Brain microvascular endothelial cell (primary cell): ENCODE measurements at regions not wholly inside any gene's neighbourhood (a gene's known extent, or its start where the extent isn't known, plus 50 kb on each side); places are given as distances from the start of the nearest gene placed in this dataset.

ENCODE experiments used
- DNase-seq: peaks from one replicate; pipeline ENCODE4 v3.0.0-alpha.2; 2020
- H3K27ac ChIP-seq: fragments of 250-450 bp; sonication (Bioruptor Pico); 2 replicates; pipeline ENCODE4 v1.5.1; 2020; ENCODE audit warnings: mild to moderate bottlenecking, moderate library complexity
- H3K27me3 ChIP-seq: fragments of 250-450 bp; sonication (Bioruptor Pico); replicated peaks from 2 replicates; pipeline ENCODE4 v1.5.1; 2020; ENCODE audit warnings: mild to moderate bottlenecking
- H3K36me3 ChIP-seq: fragments of 250-450 bp; sonication (Bioruptor Pico); replicated peaks from 2 replicates; pipeline ENCODE4 v1.5.1; 2020; ENCODE audit warnings: mild to moderate bottlenecking
- H3K4me3 ChIP-seq: 2 replicates; pipeline ENCODE4 v1.5.1; 2011; ENCODE audit warnings: low read depth, mild to moderate bottlenecking, control low read depth, low read length, moderate library complexity
- in situ Hi-C: cut with HindIII; loops from 2 replicates; pipeline ENCODE4 v1.10.0; 2017; ENCODE audit warnings: low sequenced_read_pairs, low pct_ligation_motif_present
- TF ChIP-seq, protein P1 (sequence below): IDR thresholded peaks from 2 replicates; pipeline ENCODE4 v1.5.1; 2011; ENCODE audit warnings: low read depth, mild to moderate bottlenecking, moderate library complexity, low read length, control low read depth, inconsistent platforms; ENCODE audit errors: missing control alignments

DNA sequence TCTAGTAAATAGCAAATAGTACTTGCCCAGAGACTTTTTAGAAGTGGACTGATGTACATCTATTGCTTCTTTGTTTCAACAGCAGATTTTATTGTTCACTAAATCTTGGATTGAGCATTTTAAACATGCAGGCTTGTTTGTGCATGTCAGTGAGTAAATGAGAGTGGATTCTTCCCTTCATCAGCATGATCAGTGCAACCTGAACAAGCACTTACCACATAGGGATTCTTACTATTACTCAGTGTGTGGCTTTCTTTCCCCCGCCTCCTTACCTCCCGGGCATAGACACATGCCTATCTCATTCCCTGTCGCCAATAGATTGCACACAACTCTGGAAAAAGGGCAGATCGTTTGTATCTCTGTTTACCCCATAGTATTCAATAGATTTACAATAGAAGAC is 197.5 kb downstream of the C11orf87 start:
- H3K4me3 ChIP-seq: no peak overlapping the region
- TF ChIP-seq, protein P1, sequence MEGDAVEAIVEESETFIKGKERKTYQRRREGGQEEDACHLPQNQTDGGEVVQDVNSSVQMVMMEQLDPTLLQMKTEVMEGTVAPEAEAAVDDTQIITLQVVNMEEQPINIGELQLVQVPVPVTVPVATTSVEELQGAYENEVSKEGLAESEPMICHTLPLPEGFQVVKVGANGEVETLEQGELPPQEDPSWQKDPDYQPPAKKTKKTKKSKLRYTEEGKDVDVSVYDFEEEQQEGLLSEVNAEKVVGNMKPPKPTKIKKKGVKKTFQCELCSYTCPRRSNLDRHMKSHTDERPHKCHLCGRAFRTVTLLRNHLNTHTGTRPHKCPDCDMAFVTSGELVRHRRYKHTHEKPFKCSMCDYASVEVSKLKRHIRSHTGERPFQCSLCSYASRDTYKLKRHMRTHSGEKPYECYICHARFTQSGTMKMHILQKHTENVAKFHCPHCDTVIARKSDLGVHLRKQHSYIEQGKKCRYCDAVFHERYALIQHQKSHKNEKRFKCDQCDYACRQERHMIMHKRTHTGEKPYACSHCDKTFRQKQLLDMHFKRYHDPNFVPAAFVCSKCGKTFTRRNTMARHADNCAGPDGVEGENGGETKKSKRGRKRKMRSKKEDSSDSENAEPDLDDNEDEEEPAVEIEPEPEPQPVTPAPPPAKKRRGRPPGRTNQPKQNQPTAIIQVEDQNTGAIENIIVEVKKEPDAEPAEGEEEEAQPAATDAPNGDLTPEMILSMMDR: no peak
- in situ Hi-C loops: no loop called here
- no peaks in the 10 kb centered on the region for H3K36me3 ChIP-seq
- H3K27ac ChIP-seq: no peak overlapping the region
- DNase-seq: no peak
- H3K27me3 ChIP-seq: no peaks in the 10 kb centered on the region

DNA sequence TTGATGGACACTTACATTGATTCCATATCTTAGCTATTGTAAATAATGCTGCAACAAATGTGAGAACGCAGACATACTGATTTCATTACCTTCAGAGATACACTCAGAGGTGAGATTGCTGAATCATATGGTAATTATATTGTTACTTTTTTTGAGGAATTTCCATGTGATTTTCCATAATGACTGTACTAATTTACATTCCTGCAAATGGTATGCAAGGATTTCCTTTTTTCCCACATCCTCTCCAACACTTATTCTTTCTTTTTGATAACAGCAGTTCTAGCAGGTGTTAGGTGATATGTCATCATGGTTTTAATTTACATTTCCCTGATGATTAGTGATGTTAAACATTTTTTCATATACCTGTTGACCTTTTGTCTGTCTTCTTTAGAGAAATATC is 207.7 kb downstream of the C11orf87 start:
- Histone ChIP-seq H3K27ac (no peak overlapping the region), H3K36me3 (no peaks in the 10 kb centered on the region), H3K27me3 (no peaks in the 10 kb centered on the region), H3K4me3 (no peak overlapping the region)
- DNase-seq: no peak
- TF ChIP-seq, protein P1: no peak
- in situ Hi-C loops: no loop called here

GRCh38 chr11:109641549-109641948 is 219.6 kb downstream of the C11orf87 start:
- TF ChIP-seq, protein P1: peak; percentile 36
- peak; percentile 46 for DNase-seq
- Histone ChIP-seq H3K4me3 (no peak overlapping the region), H3K27ac (no peak overlapping the region), H3K27me3 (no peaks in the 10 kb centered on the region), H3K36me3 (no peaks in the 10 kb centered on the region)
- in situ Hi-C loops: no loop called here

DNA sequence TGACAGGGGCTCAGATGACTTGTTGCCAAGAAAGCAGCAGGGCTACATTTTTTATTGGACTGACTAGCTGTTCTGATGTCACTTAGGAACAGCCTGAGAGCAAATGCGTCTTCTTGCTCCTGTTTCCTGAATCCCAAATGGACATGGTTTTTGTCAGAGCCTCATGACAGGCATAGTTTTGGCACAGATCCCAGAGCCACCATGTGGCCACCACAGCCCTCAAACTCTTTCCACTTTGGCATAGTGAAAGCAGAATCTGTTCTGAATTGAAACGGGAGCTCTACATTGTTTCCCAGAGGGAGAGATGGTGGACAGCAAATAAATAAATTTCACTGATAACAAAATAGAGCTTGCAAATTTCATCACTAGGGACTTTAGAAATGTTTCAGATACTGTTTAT is 222.2 kb downstream of the C11orf87 start:
- Histone ChIP-seq H3K36me3 (no peaks in the 10 kb centered on the region), H3K4me3 (no peak overlapping the region), H3K27ac (no peak overlapping the region), H3K27me3 (no peaks in the 10 kb centered on the region)
- DNase-seq: no peak
- TF ChIP-seq, protein P1: no peak
- in situ Hi-C loops: no loop called here

DNA sequence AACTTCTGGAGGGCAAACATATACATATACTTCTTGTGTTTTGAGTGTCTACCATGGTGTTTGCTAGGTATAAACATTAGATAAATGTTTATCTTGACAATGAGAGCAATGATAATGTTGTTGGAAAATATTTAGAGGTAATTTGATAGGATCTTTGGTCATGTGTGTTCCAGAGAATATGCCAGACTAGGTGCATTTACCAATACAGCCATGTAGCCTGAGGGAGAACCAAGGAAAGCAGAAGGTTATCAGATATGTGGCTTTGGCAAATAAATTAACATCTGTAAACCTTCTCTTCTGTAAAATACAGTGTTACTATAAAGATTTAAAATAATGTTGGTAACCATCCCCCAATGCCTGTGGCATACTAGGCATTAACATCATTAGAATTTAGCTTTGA is 226.8 kb downstream of the C11orf87 start:
- TF ChIP-seq, protein P1: no peak
- Histone ChIP-seq H3K27me3 (no peaks in the 10 kb centered on the region), H3K27ac (no peak overlapping the region), H3K4me3 (no peak overlapping the region), H3K36me3 (no peaks in the 10 kb centered on the region)
- no peak for DNase-seq
- in situ Hi-C loops: no loop called here

- no peak overlapping the region for H3K27ac ChIP-seq
- no peak overlapping the region for H3K4me3 ChIP-seq
- no peaks in the 10 kb centered on the region for H3K27me3 ChIP-seq
- no peaks in the 10 kb centered on the region for H3K36me3 ChIP-seq
- DNase-seq: no peak
- in situ Hi-C loops: no loop called here
- TF ChIP-seq, protein P1: no peak
These were observed 232.1 kb downstream of the C11orf87 start for GRCh38 chr11:109654091-109654490.
